GM21381 (cell line): ENCODE measurements at regions not wholly inside any gene's neighbourhood (a gene's known extent, or its start where the extent isn't known, plus 50 kb on each side); places are given as distances from the start of the nearest gene placed in this dataset.
A peak's percentile ranks its signal among the peaks of the same experiment; 100 is the strongest.
"Not testable (repeated sequence)": the region's sequence is repeated elsewhere in the genome, so short reads cannot be mapped to it uniquely, and the experiment has no call there.

Experiments used
- ATAC-seq: cut with Tn5 transposase; IDR thresholded peaks from one replicate; pipeline ENCODE4 v1.9.1; 2021; ENCODE audit warnings: mild to moderate bottlenecking, moderate library complexity; ENCODE audit not compliant: unreplicated experiment

DNA sequence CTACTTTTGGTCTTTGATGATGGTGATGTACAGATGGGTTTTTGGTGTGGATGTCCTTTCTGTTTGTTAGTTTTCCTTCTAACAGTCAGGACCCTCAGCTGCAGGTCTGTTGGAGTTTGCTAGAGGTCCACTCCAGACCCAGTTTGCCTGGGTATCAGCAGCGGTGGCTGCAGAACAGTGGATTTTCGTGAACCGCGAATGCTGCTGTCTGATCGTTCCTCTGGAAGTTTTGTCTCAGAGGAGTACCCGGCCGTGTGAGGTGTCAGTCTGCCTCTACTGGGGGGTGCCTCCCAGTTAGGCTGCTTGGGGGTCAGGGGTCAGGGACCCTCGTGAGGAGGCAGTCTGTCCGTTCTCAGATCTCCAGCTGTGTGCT, 56.6 kb upstream of the TNFAIP8 start:
- ATAC-seq: not testable (repeated sequence)

DNA sequence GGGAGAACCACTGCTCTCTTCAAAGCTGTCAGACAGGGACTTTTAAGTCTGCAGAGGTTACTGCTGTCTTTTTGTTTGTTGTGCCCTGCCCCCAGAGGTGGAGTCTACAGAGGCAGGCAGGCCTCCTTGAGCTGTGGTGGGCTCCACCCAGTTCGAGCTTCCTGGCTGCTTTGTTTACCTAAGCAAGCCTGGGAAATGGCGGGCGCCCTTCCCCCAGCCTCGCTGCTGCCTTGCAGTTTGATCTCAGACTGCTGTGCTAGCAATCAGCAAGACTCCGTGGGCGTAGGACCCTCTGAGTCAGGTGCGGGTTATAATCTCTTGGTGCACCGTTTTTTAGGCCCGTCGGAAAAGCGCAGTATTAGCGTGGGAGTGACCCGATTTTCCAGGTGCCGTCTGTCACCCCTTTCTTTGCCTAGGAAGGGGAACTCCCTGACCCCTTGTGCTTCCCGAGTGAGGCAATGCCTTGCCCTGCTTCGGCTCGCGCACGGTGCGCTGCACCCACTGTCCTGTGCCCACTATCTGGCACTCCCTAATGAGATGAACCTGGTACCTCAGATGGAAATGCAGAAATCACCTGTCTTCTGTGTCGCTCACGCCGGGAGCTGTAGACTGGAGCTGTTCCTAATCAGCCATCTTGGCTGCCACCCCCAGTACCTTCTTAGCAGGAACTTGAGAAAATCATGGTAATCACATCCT, 56.1 kb upstream of the TNFAIP8 start:
- not testable (repeated sequence) for ATAC-seq

DNA sequence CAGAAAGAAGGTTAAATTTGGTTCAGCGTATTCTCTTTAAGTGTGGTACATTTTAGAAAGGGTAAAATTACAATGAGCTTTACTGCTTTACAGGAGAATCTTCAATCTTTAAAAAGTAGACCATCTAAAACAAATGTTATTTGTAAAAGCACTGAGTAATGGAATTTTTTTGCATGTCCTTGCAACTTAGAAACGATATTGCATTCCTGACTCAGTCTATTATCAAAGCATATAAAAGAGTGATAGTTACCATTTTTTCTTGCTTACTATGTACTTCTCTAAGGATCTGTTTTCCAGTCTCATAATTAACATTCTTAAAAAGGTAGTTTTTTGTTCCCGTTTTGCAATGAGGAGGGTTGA, 55.5 kb upstream of the TNFAIP8 start:
- no peak for ATAC-seq

DNA sequence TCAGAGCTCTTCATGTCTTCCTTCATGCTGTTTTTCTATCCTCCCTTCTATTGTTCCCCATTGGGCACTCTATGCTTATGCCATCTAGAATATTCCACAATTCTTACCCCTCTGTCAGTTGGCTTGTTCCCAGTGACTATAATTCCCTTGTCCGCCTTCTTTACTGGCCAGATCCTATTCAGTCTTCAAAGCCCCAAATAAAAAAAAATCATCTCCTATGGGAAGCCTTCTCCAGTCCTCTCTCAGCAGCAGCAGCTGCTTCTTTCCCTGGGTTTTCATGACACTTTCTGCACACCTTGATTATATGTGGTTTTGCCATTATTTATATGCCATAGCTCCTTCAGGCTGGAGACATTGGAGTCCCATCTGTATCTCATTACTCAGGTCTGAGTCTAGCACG, 54.6 kb upstream of the TNFAIP8 start:
- no peak for ATAC-seq

DNA sequence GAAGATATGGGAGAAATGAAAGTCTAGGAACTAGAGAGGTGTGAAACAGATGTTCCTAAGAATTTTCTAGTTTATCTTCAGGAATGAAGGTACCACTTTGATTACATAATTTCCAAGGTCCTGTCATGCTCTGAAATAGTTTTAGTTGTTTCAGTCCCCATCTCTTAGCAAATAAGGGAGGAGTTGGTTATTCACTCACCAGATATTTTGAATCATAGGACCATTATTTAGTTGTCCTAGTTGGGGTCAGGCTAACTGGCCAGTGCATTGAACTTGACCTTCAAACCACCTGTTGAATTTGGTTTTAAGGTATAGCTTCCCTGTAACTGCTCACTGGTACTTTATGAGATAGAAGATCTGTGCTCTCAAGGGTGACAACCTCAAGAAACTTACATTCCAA, 53.9 kb upstream of the TNFAIP8 start:
- no peak for ATAC-seq

DNA sequence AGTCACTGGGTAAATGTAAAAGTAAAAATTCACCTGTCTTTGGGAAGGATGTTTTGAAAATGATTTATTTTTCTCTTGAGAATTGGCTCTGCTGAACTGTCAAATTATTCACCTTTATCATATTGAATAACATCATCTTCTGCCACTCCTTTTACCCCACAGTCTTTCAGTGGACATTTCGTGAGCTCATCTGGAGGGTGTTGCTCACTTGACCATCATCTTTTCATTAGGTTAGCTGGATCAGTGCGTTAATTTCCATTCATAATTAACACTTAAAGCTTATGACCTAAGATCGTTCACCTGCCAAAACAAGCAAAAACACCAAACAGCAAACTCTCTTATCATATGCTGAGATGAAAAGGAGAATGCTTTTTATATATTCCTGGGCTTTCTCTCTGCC, 53.4 kb upstream of the TNFAIP8 start:
- ATAC-seq: no peak

DNA sequence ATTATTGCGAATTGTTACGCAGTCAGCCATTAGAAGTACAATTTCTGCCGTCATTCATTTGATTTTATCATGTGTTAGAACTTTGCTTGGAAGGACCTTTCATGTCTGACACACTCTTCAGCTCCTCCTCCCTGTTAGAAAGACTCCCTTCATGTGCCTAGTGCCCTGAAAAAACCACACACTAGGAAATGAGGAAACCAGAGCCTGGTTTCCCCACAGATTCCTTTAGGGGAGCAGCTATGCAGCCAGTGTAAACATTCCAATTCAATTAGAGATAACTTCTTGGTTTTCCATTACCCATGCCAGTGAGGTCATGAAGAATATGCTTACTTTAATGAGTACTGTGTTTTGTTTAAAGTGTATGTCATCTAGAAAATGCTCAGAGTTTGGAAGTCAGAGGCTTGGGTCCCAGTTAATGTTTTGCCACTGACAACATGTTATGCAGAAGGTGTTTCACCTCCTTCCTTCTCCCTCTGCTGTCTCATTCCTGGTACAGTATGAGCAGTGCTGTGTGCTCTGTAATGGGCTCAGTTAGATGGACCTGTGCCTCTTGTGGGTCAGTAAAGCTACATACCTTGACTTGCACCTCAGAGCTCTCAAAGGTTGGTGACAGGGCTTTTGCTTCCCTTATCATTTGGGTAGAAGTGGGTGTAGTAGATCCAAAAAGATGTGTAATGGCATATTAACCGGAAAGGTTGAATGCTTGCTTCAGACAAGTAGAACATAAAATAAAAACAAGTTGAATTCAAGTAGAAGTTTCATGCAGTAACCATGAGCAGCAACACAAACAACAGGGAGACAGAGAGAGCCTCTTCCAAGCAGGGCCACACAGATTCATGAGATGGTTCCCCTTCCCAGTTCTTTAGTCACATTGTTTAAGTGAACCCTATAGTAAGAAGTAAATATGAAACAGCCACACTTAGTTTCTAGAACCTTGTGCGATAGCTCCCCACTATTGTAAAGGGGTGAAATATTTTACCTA, 52.6 kb upstream of the TNFAIP8 start:
- peak; percentile 49 for ATAC-seq

DNA sequence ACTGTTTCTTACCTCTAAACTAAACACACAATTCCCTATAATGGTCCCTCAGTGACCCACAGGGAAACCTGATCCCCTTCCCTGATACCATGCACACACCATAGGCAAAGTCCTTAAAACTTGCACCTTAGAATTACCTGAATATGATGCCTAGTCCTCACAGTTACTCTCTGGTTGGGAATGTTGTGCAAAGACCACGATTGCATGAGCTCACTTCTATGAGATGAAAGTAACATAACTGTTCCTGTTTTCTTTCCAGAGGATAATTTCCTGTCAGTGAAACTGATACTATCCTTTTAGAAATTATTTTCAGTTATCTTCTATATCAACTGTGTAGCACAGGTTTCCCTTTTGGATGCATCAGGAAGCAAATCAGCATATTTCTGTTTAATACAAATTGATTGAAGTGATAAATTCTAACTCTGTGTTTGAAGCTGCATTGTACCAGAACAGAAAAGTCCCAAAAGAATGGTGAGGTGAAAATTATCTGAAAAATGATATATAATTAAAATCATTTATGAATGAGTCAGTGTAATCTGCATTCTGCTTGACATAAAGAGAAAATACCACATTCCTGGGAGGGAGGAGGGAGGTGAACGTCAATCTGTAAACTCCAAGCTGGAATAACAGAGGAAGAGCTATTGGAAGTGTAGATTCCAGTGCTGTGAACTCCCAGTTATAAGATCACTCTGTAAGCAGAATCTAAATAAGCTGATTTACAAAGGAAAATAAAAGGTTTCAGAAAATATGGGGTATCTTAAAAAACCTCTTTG, 51.2 kb upstream of the TNFAIP8 start:
- ATAC-seq: no peak
